ENCODE measurements at regions not wholly inside any gene's neighbourhood (a gene's known extent, or its start where the extent isn't known, plus 50 kb on each side); places are given as distances from the start of the nearest gene placed in this dataset.
"Not testable (repeated sequence)": the region's sequence is repeated elsewhere in the genome, so short reads cannot be mapped to it uniquely, and the experiment has no call there.

- no peak for DNase-seq (ENCODE audit: low spot score)
Observed at GRCh38 chr1:222948079-222948478, 133.2 kb downstream of the DISP1 start.

GRCh38 chr1:222950892-222951291, 136.1 kb downstream of the DISP1 start:
- no peak for DNase-seq (ENCODE audit: low spot score)

GRCh38 chr1:222953585-222953984, 138.7 kb downstream of the DISP1 start:
- DNase-seq (ENCODE audit: low spot score) = no peak

GRCh38 chr1:222955964-222956363, 141.1 kb downstream of the DISP1 start:
- DNase-seq (ENCODE audit: low spot score) = no peak

- DNase-seq (ENCODE audit: low spot score) = no peak
Observed at GRCh38 chr1:222956601-222957000, 141.8 kb downstream of the DISP1 start.

- DNase-seq (ENCODE audit: low spot score) = no peak
Observed at GRCh38 chr1:222967466-222968240, 152.8 kb downstream of the DISP1 start.

- no peak for DNase-seq (ENCODE audit: low spot score)
Observed at GRCh38 chr1:222970040-222970439, 155.2 kb downstream of the DISP1 start.

- DNase-seq (ENCODE audit: low spot score) = no peak
Observed at GRCh38 chr1:222970711-222971110, 155.9 kb downstream of the DISP1 start.

- DNase-seq (ENCODE audit: low spot score) = no peak
Observed at GRCh38 chr1:222971146-222971545, 156.3 kb downstream of the DISP1 start.

GRCh38 chr1:222973561-222973960, 158.7 kb downstream of the DISP1 start:
- no peak for DNase-seq (ENCODE audit: low spot score)

- DNase-seq (ENCODE audit: low spot score) = no peak
Observed at GRCh38 chr1:222974496-222974895, 159.7 kb downstream of the DISP1 start.

GRCh38 chr1:222975472-222976122, 160.8 kb downstream of the DISP1 start:
- no peak for DNase-seq (ENCODE audit: low spot score)

GRCh38 chr1:222976453-222976852, 161.6 kb downstream of the DISP1 start:
- no peak for DNase-seq (ENCODE audit: low spot score)

- not testable (repeated sequence) for DNase-seq (ENCODE audit: low spot score)
Observed at GRCh38 chr1:222977294-222977693, 162.5 kb downstream of the DISP1 start.

GRCh38 chr1:222979561-222979960, 163.5 kb downstream of the TLR5 start:
- no peak for DNase-seq (ENCODE audit: low spot score)

- DNase-seq (ENCODE audit: low spot score) = no peak
Observed at GRCh38 chr1:222987674-222988076, 155.4 kb downstream of the TLR5 start.

- DNase-seq (ENCODE audit: low spot score) = no peak
Observed at GRCh38 chr1:222989443-222989842, 153.6 kb downstream of the TLR5 start.

GRCh38 chr1:222991177-222991576, 151.9 kb downstream of the TLR5 start:
- DNase-seq (ENCODE audit: low spot score) = no peak

- no peak for DNase-seq (ENCODE audit: low spot score)
Observed at GRCh38 chr1:222991908-222992307, 151.1 kb downstream of the TLR5 start.

- no peak for DNase-seq (ENCODE audit: low spot score)
Observed at GRCh38 chr1:222994511-222995235, 148.4 kb downstream of the TLR5 start.

GRCh38 chr1:222995236-222995580, 147.8 kb downstream of the TLR5 start:
- DNase-seq (ENCODE audit: low spot score) = no peak

- DNase-seq (ENCODE audit: low spot score) = no peak
Observed at GRCh38 chr1:222995620-222996309, 147.3 kb downstream of the TLR5 start.

Measured in putamen (tissue), 1 donor.